Activated naive CD4-positive, alpha-beta T cell treated with anti-CD3 and anti-CD28 coated beads, Interleukin-2, amount 10 ng/mL, durations not matched to agents 7 days and 5 days (primary cell): ENCODE measurements at regions not wholly inside any gene's neighbourhood (a gene's known extent, or its start where the extent isn't known, plus 50 kb on each side); places are given as distances from the start of the nearest gene placed in this dataset.

Experiments used
- CTCF ChIA-PET: fragments of 350-600 bp; sonication (Branson Sonifier 250); formaldehyde crosslinking; loops from one replicate; lab custom pipeline; 2021; ENCODE audit warnings: antibody characterized with exemption; lab: Charles Lee
- DNase-seq: peaks from one replicate; pipeline ENCODE4 v3.0.0-alpha.2; 2020
- H3K27ac Mint-ChIP-seq: one replicate; pipeline ENCODE4 v1.8.0; 2021; ENCODE audit warnings: mild to moderate bottlenecking, moderate library complexity, mixed read lengths
- H3K27me3 Mint-ChIP-seq: one replicate; pipeline ENCODE4 v1.8.0; 2021; ENCODE audit warnings: mild to moderate bottlenecking, mixed read lengths
- H3K36me3 Mint-ChIP-seq: one replicate; pipeline ENCODE4 v1.8.0; 2021; ENCODE audit warnings: mixed read lengths
- H3K4me1 Mint-ChIP-seq: one replicate; pipeline ENCODE4 v1.8.0; 2021; ENCODE audit warnings: mixed read lengths
- H3K4me3 Mint-ChIP-seq: one replicate; pipeline ENCODE4 v1.8.0; 2021; ENCODE audit warnings: mild to moderate bottlenecking, moderate library complexity, mixed read lengths
- H3K9me3 Mint-ChIP-seq: one replicate; pipeline ENCODE4 v1.8.0; 2021; ENCODE audit warnings: mixed read lengths

GRCh38 chr6:11442495-11442894, 95.1 kb upstream of the TMEM170B start:
- Mint-ChIP-seq H3K27ac (no peak overlapping the region), H3K4me3 (no peak overlapping the region), H3K9me3 (no peaks in the 10 kb centered on the region), H3K4me1 (peaks cover 8% of the 10 kb centered on the region), H3K36me3 (no peaks in the 10 kb centered on the region), H3K27me3 (peaks cover 4% of the 10 kb centered on the region)
- CTCF ChIA-PET: no interaction called here
- no peak for DNase-seq

GRCh38 chr6:11439876-11440275, 97.7 kb upstream of the TMEM170B start:
- H3K36me3 Mint-ChIP-seq: no peaks in the 10 kb centered on the region
- H3K27me3 Mint-ChIP-seq: no peaks in the 10 kb centered on the region
- no peak for DNase-seq
- peaks cover 6% of the 10 kb centered on the region for H3K4me1 Mint-ChIP-seq
- CTCF ChIA-PET: no interaction called here
- H3K4me3 Mint-ChIP-seq: no peak overlapping the region
- no peaks in the 10 kb centered on the region for H3K9me3 Mint-ChIP-seq
- H3K27ac Mint-ChIP-seq: no peak overlapping the region

GRCh38 chr6:11439017-11439420, 98.5 kb upstream of the TMEM170B start:
- no peak overlapping the region for H3K4me3 Mint-ChIP-seq
- peaks cover 4% of the 10 kb centered on the region for H3K4me1 Mint-ChIP-seq
- H3K27ac Mint-ChIP-seq: no peak overlapping the region
- no peak for DNase-seq
- no peaks in the 10 kb centered on the region for H3K36me3 Mint-ChIP-seq
- no peaks in the 10 kb centered on the region for H3K9me3 Mint-ChIP-seq
- CTCF ChIA-PET: no interaction called here
- H3K27me3 Mint-ChIP-seq: no peaks in the 10 kb centered on the region

GRCh38 chr6:11437824-11438459, 99.6 kb upstream of the TMEM170B start:
- H3K27me3 Mint-ChIP-seq: no peaks in the 10 kb centered on the region
- no peak overlapping the region for H3K4me3 Mint-ChIP-seq
- no peaks in the 10 kb centered on the region for H3K9me3 Mint-ChIP-seq
- H3K27ac Mint-ChIP-seq: no peak overlapping the region
- CTCF ChIA-PET: no interaction called here
- DNase-seq: no peak
- no peaks in the 10 kb centered on the region for H3K36me3 Mint-ChIP-seq
- peaks cover 4% of the 10 kb centered on the region for H3K4me1 Mint-ChIP-seq

- no peak for DNase-seq
- no peaks in the 10 kb centered on the region for H3K9me3 Mint-ChIP-seq
- no peaks in the 10 kb centered on the region for H3K36me3 Mint-ChIP-seq
- CTCF ChIA-PET: no interaction called here
- no peak overlapping the region for H3K4me3 Mint-ChIP-seq
- peaks cover 6% of the 10 kb centered on the region for H3K27me3 Mint-ChIP-seq
- H3K4me1 Mint-ChIP-seq: peaks cover 4% of the 10 kb centered on the region
- no peak overlapping the region for H3K27ac Mint-ChIP-seq
Measured at GRCh38 chr6:11436508-11437096, 100.9 kb upstream of the TMEM170B start.

GRCh38 chr6:11434565-11435326, 102.8 kb upstream of the TMEM170B start:
- CTCF ChIA-PET: interaction anchor here (1.9 kb wide), 1 partner anchor 25 kb away, joined by 5 read pairs; no protein-coding TSS in a partner anchor
- peaks cover 7% of the 10 kb centered on the region for H3K27me3 Mint-ChIP-seq
- H3K4me1 Mint-ChIP-seq: peaks cover 4% of the 10 kb centered on the region
- H3K4me3 Mint-ChIP-seq: no peak overlapping the region
- no peak overlapping the region for H3K27ac Mint-ChIP-seq
- no peak for DNase-seq
- H3K36me3 Mint-ChIP-seq: no peaks in the 10 kb centered on the region
- no peaks in the 10 kb centered on the region for H3K9me3 Mint-ChIP-seq

- peaks cover 7% of the 10 kb centered on the region for H3K27me3 Mint-ChIP-seq
- H3K9me3 Mint-ChIP-seq: no peaks in the 10 kb centered on the region
- H3K4me3 Mint-ChIP-seq: no peak overlapping the region
- H3K27ac Mint-ChIP-seq: no peak overlapping the region
- CTCF ChIA-PET: interaction anchor here (0.6 to 1.9 kb wide), 2 partner anchors 26 to 532 kb away, joined by 3 to 5 read pairs; no protein-coding TSS in a partner anchor
- peaks cover 8% of the 10 kb centered on the region for H3K4me1 Mint-ChIP-seq
- DNase-seq: no peak
- H3K36me3 Mint-ChIP-seq: no peaks in the 10 kb centered on the region
Measured at GRCh38 chr6:11433860-11434259, 103.7 kb upstream of the TMEM170B start.

GRCh38 chr6:11432713-11433450, 104.7 kb upstream of the TMEM170B start:
- H3K9me3 Mint-ChIP-seq: no peaks in the 10 kb centered on the region
- H3K27ac Mint-ChIP-seq: no peak overlapping the region
- DNase-seq: no peak
- no peaks in the 10 kb centered on the region for H3K36me3 Mint-ChIP-seq
- peaks cover 16% of the 10 kb centered on the region for H3K4me1 Mint-ChIP-seq
- peaks cover 7% of the 10 kb centered on the region for H3K27me3 Mint-ChIP-seq
- no peak overlapping the region for H3K4me3 Mint-ChIP-seq
- CTCF ChIA-PET: interaction anchor here (1.9 kb wide), 1 partner anchor 27 kb away, joined by 5 read pairs; no protein-coding TSS in a partner anchor

GRCh38 chr6:11432091-11432490, 105.5 kb upstream of the TMEM170B start:
- CTCF ChIA-PET: no interaction called here
- no peaks in the 10 kb centered on the region for H3K36me3 Mint-ChIP-seq
- H3K27ac Mint-ChIP-seq: no peak overlapping the region
- H3K4me3 Mint-ChIP-seq: no peak overlapping the region
- H3K9me3 Mint-ChIP-seq: no peaks in the 10 kb centered on the region
- H3K27me3 Mint-ChIP-seq: peaks cover 7% of the 10 kb centered on the region
- H3K4me1 Mint-ChIP-seq: peaks cover 16% of the 10 kb centered on the region
- no peak for DNase-seq

- Mint-ChIP-seq H3K9me3 (no peaks in the 10 kb centered on the region), H3K36me3 (no peaks in the 10 kb centered on the region), H3K27ac (no peak overlapping the region), H3K4me3 (no peak overlapping the region), H3K4me1 (peaks cover 16% of the 10 kb centered on the region), H3K27me3 (peaks cover 7% of the 10 kb centered on the region)
- no peak for DNase-seq
- CTCF ChIA-PET: no interaction called here
Measured at GRCh38 chr6:11431455-11431937, 106.1 kb upstream of the TMEM170B start.

- Mint-ChIP-seq H3K27ac (no peak overlapping the region), H3K9me3 (no peaks in the 10 kb centered on the region), H3K36me3 (no peaks in the 10 kb centered on the region), H3K4me1 (peaks cover 16% of the 10 kb centered on the region), H3K4me3 (no peak overlapping the region), H3K27me3 (peaks cover 7% of the 10 kb centered on the region)
- CTCF ChIA-PET: no interaction called here
- DNase-seq: no peak
Measured at GRCh38 chr6:11430036-11430435, 107.5 kb upstream of the TMEM170B start.

GRCh38 chr6:11429577-11429976, 108.0 kb upstream of the TMEM170B start:
- Mint-ChIP-seq H3K27ac (no peak overlapping the region), H3K9me3 (no peaks in the 10 kb centered on the region), H3K27me3 (peaks cover 7% of the 10 kb centered on the region), H3K4me3 (no peak overlapping the region), H3K36me3 (no peaks in the 10 kb centered on the region), H3K4me1 (peaks cover 16% of the 10 kb centered on the region)
- DNase-seq: no peak
- CTCF ChIA-PET: no interaction called here

GRCh38 chr6:11428895-11429294, 108.7 kb upstream of the TMEM170B start:
- Mint-ChIP-seq H3K4me1 (peaks cover 16% of the 10 kb centered on the region), H3K27me3 (peaks cover 7% of the 10 kb centered on the region), H3K9me3 (no peaks in the 10 kb centered on the region), H3K27ac (no peak overlapping the region), H3K36me3 (no peaks in the 10 kb centered on the region), H3K4me3 (no peak overlapping the region)
- DNase-seq: no peak
- CTCF ChIA-PET: interaction anchor here (1.1 kb wide), 1 partner anchor 66 kb away, joined by 3 read pairs; no protein-coding TSS in a partner anchor

- Mint-ChIP-seq H3K27ac (no peak overlapping the region), H3K27me3 (peaks cover 10% of the 10 kb centered on the region), H3K9me3 (no peaks in the 10 kb centered on the region), H3K4me3 (no peak overlapping the region), H3K36me3 (no peaks in the 10 kb centered on the region), H3K4me1 (peaks cover 16% of the 10 kb centered on the region)
- DNase-seq: no peak
- CTCF ChIA-PET: interaction anchor here (1.1 kb wide), 1 partner anchor 67 kb away, joined by 3 read pairs; no protein-coding TSS in a partner anchor
Measured at GRCh38 chr6:11428371-11428770, 109.2 kb upstream of the TMEM170B start.
